ENCODE measurements at regions not wholly inside any gene's neighbourhood (a gene's known extent, or its start where the extent isn't known, plus 50 kb on each side); places are given as distances from the start of the nearest gene placed in this dataset.
A peak's percentile ranks its signal among the peaks of the same experiment; 100 is the strongest.

DNA sequence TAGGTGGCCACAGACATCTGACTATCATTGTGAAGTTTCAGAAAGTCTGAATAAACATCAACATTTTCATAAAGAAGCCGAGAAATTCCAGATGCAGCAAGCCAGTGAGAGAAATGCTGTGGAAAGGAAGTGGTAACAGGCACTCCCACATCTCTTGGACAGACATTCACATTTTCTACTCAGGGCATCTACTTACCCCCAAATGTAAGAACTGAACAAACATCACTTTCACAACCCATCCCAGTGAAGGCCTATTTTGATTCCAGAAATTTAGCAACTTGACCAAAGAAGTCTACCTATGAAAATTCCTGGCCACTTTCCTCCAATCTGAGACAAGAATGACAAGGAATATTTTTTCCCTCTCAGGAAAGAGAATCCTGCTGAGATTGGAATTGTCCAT lies 224.8 kb upstream of the DCBLD2 start:
- peak overlapping the region; percentile 5 for H3K27ac ChIP-seq (ENCODE audit: low read length, poor library complexity, severe bottlenecking)
- no peaks in the 10 kb centered on the region for H3K36me3 ChIP-seq (ENCODE audit: control insufficient read depth in 1 of 2, insufficient read depth in 2 of 2, low read depth in 1 of 2, low read length in 2 of 2)
- no peak overlapping the region for H3K4ac ChIP-seq (ENCODE audit: low read depth in 1 of 2, low read length in 2 of 2)
- no peak overlapping the region for H2AK5ac ChIP-seq (ENCODE audit: low read length, severe bottlenecking)
- H4K91ac ChIP-seq (ENCODE audit: low read length) = no peak overlapping the region
- no peak overlapping the region for H2BK120ac ChIP-seq (ENCODE audit: low read depth, low read length)
- H2BK15ac ChIP-seq (ENCODE audit: low read depth, poor library complexity, severe bottlenecking) = no peak overlapping the region
- H3K18ac ChIP-seq (ENCODE audit: low read depth in 1 of 2, low read length in 2 of 2) = no peak overlapping the region
- peaks cover 3% of the 10 kb centered on the region for H3K4me1 ChIP-seq (ENCODE audit: control insufficient read depth, insufficient read depth, low read depth, low read length)
- no peaks in the 10 kb centered on the region for H3K27me3 ChIP-seq (ENCODE audit: control insufficient read depth in 1 of 2, insufficient read depth in 1 of 2, low read length in 2 of 2)
- H3K4me3 ChIP-seq (ENCODE audit: insufficient read depth in 1 of 2, low read depth in 1 of 2, low read length in 2 of 2) = no peak overlapping the region
- DNase-seq = no peak
- no peak overlapping the region for H3K4me2 ChIP-seq (ENCODE audit: low read length, poor library complexity, severe bottlenecking)
- H3K9me3 ChIP-seq (ENCODE audit: control insufficient read depth, low read length) = no peaks in the 10 kb centered on the region
- H2BK5ac ChIP-seq (ENCODE audit: low read depth, low read length, poor library complexity, severe bottlenecking) = no peak overlapping the region
- WGBS = 55% methylated on average over 1 of the region's 1 CpG
- no peak overlapping the region for H2AFZ ChIP-seq (ENCODE audit: low read depth, low read length)
- no peak overlapping the region for H3K9ac ChIP-seq (ENCODE audit: low read length)
- no peak overlapping the region for H3K23ac ChIP-seq (ENCODE audit: low read length in 2 of 2)
- H2BK12ac ChIP-seq (ENCODE audit: low read length in 2 of 2) = no peak overlapping the region
- H3K79me1 ChIP-seq (replicated peaks; ENCODE audit: low read length, poor library complexity, severe bottlenecking) = no peaks in the 10 kb centered on the region
- no peak overlapping the region for H3K14ac ChIP-seq (ENCODE audit: low read length in 2 of 2)
- no peak overlapping the region for H4K8ac ChIP-seq (ENCODE audit: low read length)

GRCh38 chr3:99119385-99119784 lies 217.9 kb upstream of the DCBLD2 start:
- Histone ChIP-seq H3K4me1 (ENCODE audit: control insufficient read depth, insufficient read depth, low read depth, low read length) (no peaks in the 10 kb centered on the region), H2BK120ac (ENCODE audit: low read depth, low read length) (no peak overlapping the region), H2AFZ (ENCODE audit: low read depth, low read length) (no peak overlapping the region), H3K23ac (ENCODE audit: low read length in 2 of 2) (no peak overlapping the region), H2BK5ac (ENCODE audit: low read depth, low read length, poor library complexity, severe bottlenecking) (no peak overlapping the region), H3K4ac (ENCODE audit: low read depth in 1 of 2, low read length in 2 of 2) (no peak overlapping the region), H4K91ac (ENCODE audit: low read length) (no peak overlapping the region), H3K18ac (ENCODE audit: low read depth in 1 of 2, low read length in 2 of 2) (no peak overlapping the region), H3K4me3 (ENCODE audit: insufficient read depth in 1 of 2, low read depth in 1 of 2, low read length in 2 of 2) (no peak overlapping the region), H4K8ac (ENCODE audit: low read length) (no peak overlapping the region), H3K79me1 (replicated peaks; ENCODE audit: low read length, poor library complexity, severe bottlenecking) (no peaks in the 10 kb centered on the region), H3K9me3 (ENCODE audit: control insufficient read depth, low read length) (peaks cover 2% of the 10 kb centered on the region), H3K14ac (ENCODE audit: low read length in 2 of 2) (no peak overlapping the region), H3K4me2 (ENCODE audit: low read length, poor library complexity, severe bottlenecking) (no peak overlapping the region), H2BK12ac (ENCODE audit: low read length in 2 of 2) (no peak overlapping the region), H3K36me3 (ENCODE audit: control insufficient read depth in 1 of 2, insufficient read depth in 2 of 2, low read depth in 1 of 2, low read length in 2 of 2) (no peaks in the 10 kb centered on the region), H3K27me3 (ENCODE audit: control insufficient read depth in 1 of 2, insufficient read depth in 1 of 2, low read length in 2 of 2) (no peaks in the 10 kb centered on the region), H2BK15ac (ENCODE audit: low read depth, poor library complexity, severe bottlenecking) (no peak overlapping the region), H3K27ac (ENCODE audit: low read length, poor library complexity, severe bottlenecking) (peak overlapping the region; percentile 10), H3K9ac (ENCODE audit: low read length) (no peak overlapping the region), H2AK5ac (ENCODE audit: low read length, severe bottlenecking) (no peak overlapping the region)
- 81% methylated on average over 1 of the region's 1 CpG for WGBS
- no peak for DNase-seq

DNA sequence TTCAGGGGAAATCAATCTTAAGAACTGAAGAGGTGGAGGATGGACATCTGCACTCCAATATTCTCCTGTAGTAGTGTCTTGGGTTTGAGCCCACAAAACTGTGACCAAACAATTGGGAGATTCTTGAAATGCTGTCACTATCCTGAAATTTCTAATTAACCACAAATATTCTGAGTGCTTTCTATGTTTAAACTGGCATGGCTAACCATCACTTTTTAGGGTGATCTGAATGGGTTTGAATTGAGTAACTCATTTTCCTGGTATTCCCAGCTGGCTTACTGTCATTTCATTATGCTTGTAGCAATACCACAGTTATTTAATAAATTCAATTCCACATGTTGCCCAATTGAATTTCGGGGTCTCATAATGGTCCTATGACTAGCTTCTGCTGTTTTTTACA lies 216.9 kb upstream of the DCBLD2 start:
- H3K27ac ChIP-seq (ENCODE audit: low read length, poor library complexity, severe bottlenecking) = no peak overlapping the region
- H2BK12ac ChIP-seq (ENCODE audit: low read length in 2 of 2) = no peak overlapping the region
- no peak overlapping the region for H3K14ac ChIP-seq (ENCODE audit: low read length in 2 of 2)
- no peak overlapping the region for H3K23ac ChIP-seq (ENCODE audit: low read length in 2 of 2)
- peaks cover 4% of the 10 kb centered on the region for H3K9me3 ChIP-seq (ENCODE audit: control insufficient read depth, low read length)
- no peak for DNase-seq
- no peak overlapping the region for H3K4me2 ChIP-seq (ENCODE audit: low read length, poor library complexity, severe bottlenecking)
- no peak overlapping the region for H4K91ac ChIP-seq (ENCODE audit: low read length)
- H2AK5ac ChIP-seq (ENCODE audit: low read length, severe bottlenecking) = no peak overlapping the region
- no peaks in the 10 kb centered on the region for H3K4me1 ChIP-seq (ENCODE audit: control insufficient read depth, insufficient read depth, low read depth, low read length)
- no peak overlapping the region for H2BK120ac ChIP-seq (ENCODE audit: low read depth, low read length)
- no peaks in the 10 kb centered on the region for H3K27me3 ChIP-seq (ENCODE audit: control insufficient read depth in 1 of 2, insufficient read depth in 1 of 2, low read length in 2 of 2)
- H3K36me3 ChIP-seq (ENCODE audit: control insufficient read depth in 1 of 2, insufficient read depth in 2 of 2, low read depth in 1 of 2, low read length in 2 of 2) = no peaks in the 10 kb centered on the region
- no peak overlapping the region for H3K9ac ChIP-seq (ENCODE audit: low read length)
- H2BK15ac ChIP-seq (ENCODE audit: low read depth, poor library complexity, severe bottlenecking) = no peak overlapping the region
- H3K79me1 ChIP-seq (replicated peaks; ENCODE audit: low read length, poor library complexity, severe bottlenecking) = no peaks in the 10 kb centered on the region
- no peak overlapping the region for H3K4ac ChIP-seq (ENCODE audit: low read depth in 1 of 2, low read length in 2 of 2)
- H3K4me3 ChIP-seq (ENCODE audit: insufficient read depth in 1 of 2, low read depth in 1 of 2, low read length in 2 of 2) = no peak overlapping the region
- no peak overlapping the region for H3K18ac ChIP-seq (ENCODE audit: low read depth in 1 of 2, low read length in 2 of 2)
- WGBS = no CpG with 5 or more reads among the region's 1 CpG
- no peak overlapping the region for H2AFZ ChIP-seq (ENCODE audit: low read depth, low read length)
- no peak overlapping the region for H4K8ac ChIP-seq (ENCODE audit: low read length)
- H2BK5ac ChIP-seq (ENCODE audit: low read depth, low read length, poor library complexity, severe bottlenecking) = no peak overlapping the region

DNA sequence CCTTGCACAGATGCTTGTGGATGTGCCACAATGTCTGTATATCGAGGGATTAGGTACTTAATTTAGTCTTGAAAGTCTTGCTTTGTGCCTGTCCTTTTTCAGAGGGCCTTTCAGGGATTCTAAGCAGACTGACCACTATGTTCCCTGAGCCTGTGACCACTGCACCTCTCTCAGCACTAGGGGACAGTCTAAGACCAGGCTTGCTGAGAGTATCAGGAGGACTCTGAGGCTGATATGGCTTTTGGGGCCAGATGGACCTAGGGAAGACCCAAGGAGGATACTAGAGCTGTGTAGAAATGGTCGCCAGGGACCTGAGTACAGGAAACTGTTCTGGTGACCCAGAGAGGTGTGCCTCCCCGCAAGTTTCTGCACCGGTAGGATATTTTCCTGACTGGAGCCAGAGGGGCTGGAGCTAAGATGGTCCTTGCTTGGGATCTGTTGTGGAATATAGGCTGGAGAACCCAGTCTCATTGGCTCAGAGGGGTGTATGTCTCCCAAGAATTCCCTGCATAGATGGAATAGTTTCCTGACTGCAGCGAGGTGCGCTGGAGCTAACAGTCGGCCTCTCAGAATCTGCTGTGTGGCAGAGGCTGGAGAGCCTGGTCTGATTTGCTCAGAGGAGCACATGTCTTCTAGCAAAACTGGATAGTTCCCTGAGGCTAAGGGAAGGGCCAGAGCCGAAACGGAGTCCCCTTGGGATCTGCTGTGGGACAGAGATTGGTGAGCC lies 213.2 kb upstream of the DCBLD2 start:
- peak; percentile 64 for DNase-seq
- Histone ChIP-seq H3K14ac (ENCODE audit: low read length in 2 of 2) (no peak overlapping the region), H3K4ac (ENCODE audit: low read depth in 1 of 2, low read length in 2 of 2) (no peak overlapping the region), H2BK120ac (ENCODE audit: low read depth, low read length) (no peak overlapping the region), H2AFZ (ENCODE audit: low read depth, low read length) (no peak overlapping the region), H3K27me3 (ENCODE audit: control insufficient read depth in 1 of 2, insufficient read depth in 1 of 2, low read length in 2 of 2) (no peaks in the 10 kb centered on the region), H4K8ac (ENCODE audit: low read length) (no peak overlapping the region), H3K4me3 (ENCODE audit: insufficient read depth in 1 of 2, low read depth in 1 of 2, low read length in 2 of 2) (no peak overlapping the region), H3K27ac (ENCODE audit: low read length, poor library complexity, severe bottlenecking) (no peak overlapping the region), H3K4me2 (ENCODE audit: low read length, poor library complexity, severe bottlenecking) (no peak overlapping the region), H2BK12ac (ENCODE audit: low read length in 2 of 2) (no peak overlapping the region), H3K36me3 (ENCODE audit: control insufficient read depth in 1 of 2, insufficient read depth in 2 of 2, low read depth in 1 of 2, low read length in 2 of 2) (no peaks in the 10 kb centered on the region), H2BK15ac (ENCODE audit: low read depth, poor library complexity, severe bottlenecking) (no peak overlapping the region), H3K18ac (ENCODE audit: low read depth in 1 of 2, low read length in 2 of 2) (no peak overlapping the region), H3K9ac (ENCODE audit: low read length) (no peak overlapping the region), H3K9me3 (ENCODE audit: control insufficient read depth, low read length) (peaks cover 4% of the 10 kb centered on the region), H4K91ac (ENCODE audit: low read length) (no peak overlapping the region), H3K23ac (ENCODE audit: low read length in 2 of 2) (no peak overlapping the region), H3K79me1 (replicated peaks; ENCODE audit: low read length, poor library complexity, severe bottlenecking) (no peaks in the 10 kb centered on the region), H2BK5ac (ENCODE audit: low read depth, low read length, poor library complexity, severe bottlenecking) (no peak overlapping the region), H2AK5ac (ENCODE audit: low read length, severe bottlenecking) (no peak overlapping the region), H3K4me1 (ENCODE audit: control insufficient read depth, insufficient read depth, low read depth, low read length) (no peaks in the 10 kb centered on the region)
- 85% methylated on average over 9 of the region's 9 CpGs for WGBS
